Rectal smooth muscle tissue (tissue), 1 donor: ENCODE measurements at regions not wholly inside any gene's neighbourhood (a gene's known extent, or its start where the extent isn't known, plus 50 kb on each side); places are given as distances from the start of the nearest gene placed in this dataset.

Source experiments
- H3K27ac ChIP-seq: one replicate; pipeline ENCODE4 v1.7.0; 2013; ENCODE audit warnings: low read depth, low read length, inconsistent platforms
- H3K27me3 ChIP-seq: one replicate; pipeline ENCODE4 v1.7.0; 2013; ENCODE audit warnings: low read length; ENCODE audit not compliant: control insufficient read depth, insufficient read depth
- H3K36me3 ChIP-seq: one replicate; pipeline ENCODE4 v1.7.0; 2013; ENCODE audit warnings: low read length; ENCODE audit not compliant: control insufficient read depth, insufficient read depth
- H3K4me1 ChIP-seq: one replicate; pipeline ENCODE4 v1.7.0; 2013; ENCODE audit warnings: low read length; ENCODE audit not compliant: control insufficient read depth, insufficient read depth
- H3K4me3 ChIP-seq: one replicate; pipeline ENCODE4 v1.7.0; 2013; ENCODE audit warnings: low read length
- H3K9ac ChIP-seq: one replicate; pipeline ENCODE4 v1.7.0; 2013; ENCODE audit warnings: low read length

DNA sequence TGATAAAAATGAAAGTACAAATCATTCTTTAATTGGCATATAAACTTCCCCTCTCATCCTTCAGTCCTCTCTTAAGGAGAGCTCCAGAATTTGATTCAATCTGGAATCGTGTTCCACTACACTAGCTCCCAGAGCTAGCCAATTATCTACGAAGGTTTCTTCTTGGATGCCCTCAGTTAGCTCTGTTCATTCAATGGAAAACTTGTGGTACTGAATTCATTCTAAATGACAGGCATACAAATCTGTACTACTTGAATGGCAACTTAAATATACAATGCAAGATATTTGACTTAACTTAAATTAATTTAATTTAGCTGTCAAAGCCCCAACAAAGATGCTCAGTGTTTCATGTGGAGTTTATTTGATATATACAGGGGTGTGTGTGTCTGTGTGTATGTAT is 1474.2 kb upstream of the CELF4 start:
- Histone ChIP-seq H3K4me1 (no peaks in the 10 kb centered on the region), H3K27me3 (no peaks in the 10 kb centered on the region), H3K36me3 (no peaks in the 10 kb centered on the region), H3K4me3 (no peak overlapping the region), H3K9ac (no peak overlapping the region), H3K27ac (no peak overlapping the region)

DNA sequence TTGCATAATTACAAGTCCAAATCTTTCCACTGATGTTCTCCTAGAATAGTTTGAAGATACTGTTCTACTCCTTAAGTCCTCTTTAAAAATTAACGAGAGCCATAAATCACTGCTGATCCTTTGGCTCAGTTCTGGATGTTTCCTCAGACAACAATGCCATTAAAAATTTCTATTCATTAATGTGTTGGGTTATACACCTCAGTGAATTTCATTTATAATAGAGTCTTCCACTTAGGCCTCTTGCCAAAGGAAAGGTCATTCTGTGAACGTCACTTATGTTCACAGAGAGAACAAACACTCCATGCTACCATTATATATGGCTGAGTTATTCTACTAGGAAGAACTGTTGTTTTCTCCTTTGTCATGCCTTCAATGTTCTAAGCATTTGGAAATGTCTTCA is 1472.3 kb upstream of the CELF4 start:
- no peak overlapping the region for H3K9ac ChIP-seq
- H3K4me3 ChIP-seq = no peak overlapping the region
- H3K36me3 ChIP-seq = no peaks in the 10 kb centered on the region
- no peaks in the 10 kb centered on the region for H3K27me3 ChIP-seq
- no peak overlapping the region for H3K27ac ChIP-seq
- no peaks in the 10 kb centered on the region for H3K4me1 ChIP-seq

DNA sequence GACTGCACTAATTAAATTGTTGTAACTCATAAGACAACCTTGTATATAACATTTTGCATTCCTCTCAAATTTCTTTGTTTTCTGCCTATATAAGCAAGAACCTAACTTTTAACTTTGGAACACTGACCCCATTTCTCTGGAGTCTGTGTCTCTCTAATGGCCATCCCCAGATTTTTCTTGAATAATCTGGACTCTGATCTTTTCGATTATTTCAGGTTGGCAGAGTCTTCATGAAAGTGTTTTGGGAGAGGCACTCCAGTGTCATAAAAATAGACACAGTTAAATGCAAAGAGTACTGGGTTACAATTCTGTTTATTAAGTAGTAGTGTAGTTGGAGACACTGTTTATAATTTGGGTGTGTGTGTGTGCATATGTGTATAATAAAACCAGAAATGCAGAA is 1467.7 kb upstream of the CELF4 start:
- Histone ChIP-seq H3K4me1 (no peaks in the 10 kb centered on the region), H3K27ac (no peak overlapping the region), H3K36me3 (no peaks in the 10 kb centered on the region), H3K4me3 (no peak overlapping the region), H3K27me3 (no peaks in the 10 kb centered on the region), H3K9ac (no peak overlapping the region)

DNA sequence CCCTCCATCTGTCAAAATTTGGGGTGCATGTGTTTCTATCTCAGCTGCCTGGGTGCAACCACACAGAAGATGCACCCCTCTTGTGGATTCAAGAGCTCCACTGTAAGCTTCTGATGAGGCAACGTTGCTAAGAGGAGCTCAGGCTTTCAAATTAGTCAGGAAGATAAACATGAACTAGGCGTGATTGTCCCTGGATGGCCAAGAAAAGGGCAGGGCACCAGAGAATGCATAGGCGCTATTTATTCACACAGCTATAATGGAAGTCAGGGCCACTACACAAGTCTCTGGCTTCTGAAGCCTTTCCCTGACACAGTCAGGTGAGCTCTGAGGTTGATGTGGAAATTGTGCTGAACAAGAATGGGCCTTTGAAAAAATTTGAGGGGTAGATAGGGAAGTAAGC is 1466.0 kb upstream of the CELF4 start:
- no peaks in the 10 kb centered on the region for H3K4me1 ChIP-seq
- H3K4me3 ChIP-seq = no peak overlapping the region
- H3K9ac ChIP-seq = no peak overlapping the region
- no peak overlapping the region for H3K27ac ChIP-seq
- H3K27me3 ChIP-seq = no peaks in the 10 kb centered on the region
- no peaks in the 10 kb centered on the region for H3K36me3 ChIP-seq

DNA sequence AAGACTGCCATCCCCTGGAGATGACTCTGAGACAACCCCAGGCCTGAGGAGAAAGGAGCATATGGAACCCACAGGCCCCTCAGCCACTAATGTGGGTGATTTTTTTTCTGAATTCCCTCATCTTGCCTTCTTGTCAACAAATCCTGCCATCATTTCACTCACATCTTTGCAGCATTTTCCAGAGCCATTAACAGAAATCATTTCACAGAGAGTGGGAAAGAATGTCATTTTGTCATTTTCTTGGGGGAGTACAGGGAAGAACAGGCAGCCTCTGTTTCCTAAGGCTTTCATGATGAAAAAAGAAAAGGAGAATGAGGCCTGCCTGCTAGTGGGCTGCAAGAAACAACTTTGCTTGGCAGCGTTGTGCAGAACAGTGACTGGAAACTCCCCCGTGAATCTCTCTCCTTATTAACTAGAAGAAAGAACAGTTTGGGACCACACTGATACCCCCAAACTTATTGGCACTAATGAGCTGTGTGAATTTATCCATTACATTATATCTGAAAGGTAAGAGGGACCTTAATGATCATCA is 1464.6 kb upstream of the CELF4 start:
- Histone ChIP-seq H3K27ac (no peak overlapping the region), H3K4me1 (no peaks in the 10 kb centered on the region), H3K36me3 (no peaks in the 10 kb centered on the region), H3K4me3 (no peak overlapping the region), H3K9ac (no peak overlapping the region), H3K27me3 (no peaks in the 10 kb centered on the region)

DNA sequence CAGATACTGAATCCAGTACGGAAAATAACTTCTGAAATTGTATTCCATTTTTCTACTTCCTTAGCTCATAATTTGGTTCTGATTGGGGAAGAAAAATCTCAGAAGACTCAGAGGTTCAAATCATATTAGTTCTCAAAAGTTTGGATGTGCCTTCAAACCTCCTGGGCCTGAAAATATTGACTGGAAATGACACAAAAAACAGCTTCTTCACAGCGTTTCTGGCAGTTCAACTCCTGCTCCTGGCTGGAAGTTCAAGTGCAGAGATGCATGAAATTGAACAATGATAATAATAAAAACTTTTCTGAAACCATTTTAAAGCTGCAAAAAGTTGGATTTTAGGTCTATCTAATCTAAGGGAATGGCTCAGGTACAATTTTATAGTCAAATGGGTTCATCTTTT is 1459.9 kb upstream of the CELF4 start:
- Histone ChIP-seq H3K9ac (no peak overlapping the region), H3K4me3 (no peak overlapping the region), H3K36me3 (no peaks in the 10 kb centered on the region), H3K27me3 (no peaks in the 10 kb centered on the region), H3K4me1 (no peaks in the 10 kb centered on the region), H3K27ac (no peak overlapping the region)

DNA sequence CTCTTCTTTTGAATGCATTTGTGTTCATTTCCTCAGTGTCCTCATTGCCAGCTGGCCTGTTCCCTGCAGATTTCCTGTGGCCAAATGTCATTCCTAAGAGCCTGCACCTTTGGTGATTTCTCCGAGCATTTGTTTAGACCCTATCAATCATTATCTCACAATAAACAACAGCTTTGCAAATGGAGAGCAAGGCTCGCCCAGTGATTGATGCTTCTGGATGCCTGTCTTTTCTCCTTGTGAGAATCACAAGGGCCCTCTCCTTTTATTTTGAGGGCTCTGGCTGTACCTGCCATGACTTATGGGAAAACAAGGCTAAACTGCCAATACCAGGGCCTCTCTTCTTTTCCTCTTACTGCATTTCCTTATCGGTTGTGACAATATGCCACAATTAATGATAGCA is 1454.4 kb upstream of the CELF4 start:
- no peaks in the 10 kb centered on the region for H3K4me1 ChIP-seq
- H3K36me3 ChIP-seq = no peaks in the 10 kb centered on the region
- H3K27me3 ChIP-seq = no peaks in the 10 kb centered on the region
- no peak overlapping the region for H3K27ac ChIP-seq
- H3K4me3 ChIP-seq = no peak overlapping the region
- no peak overlapping the region for H3K9ac ChIP-seq

DNA sequence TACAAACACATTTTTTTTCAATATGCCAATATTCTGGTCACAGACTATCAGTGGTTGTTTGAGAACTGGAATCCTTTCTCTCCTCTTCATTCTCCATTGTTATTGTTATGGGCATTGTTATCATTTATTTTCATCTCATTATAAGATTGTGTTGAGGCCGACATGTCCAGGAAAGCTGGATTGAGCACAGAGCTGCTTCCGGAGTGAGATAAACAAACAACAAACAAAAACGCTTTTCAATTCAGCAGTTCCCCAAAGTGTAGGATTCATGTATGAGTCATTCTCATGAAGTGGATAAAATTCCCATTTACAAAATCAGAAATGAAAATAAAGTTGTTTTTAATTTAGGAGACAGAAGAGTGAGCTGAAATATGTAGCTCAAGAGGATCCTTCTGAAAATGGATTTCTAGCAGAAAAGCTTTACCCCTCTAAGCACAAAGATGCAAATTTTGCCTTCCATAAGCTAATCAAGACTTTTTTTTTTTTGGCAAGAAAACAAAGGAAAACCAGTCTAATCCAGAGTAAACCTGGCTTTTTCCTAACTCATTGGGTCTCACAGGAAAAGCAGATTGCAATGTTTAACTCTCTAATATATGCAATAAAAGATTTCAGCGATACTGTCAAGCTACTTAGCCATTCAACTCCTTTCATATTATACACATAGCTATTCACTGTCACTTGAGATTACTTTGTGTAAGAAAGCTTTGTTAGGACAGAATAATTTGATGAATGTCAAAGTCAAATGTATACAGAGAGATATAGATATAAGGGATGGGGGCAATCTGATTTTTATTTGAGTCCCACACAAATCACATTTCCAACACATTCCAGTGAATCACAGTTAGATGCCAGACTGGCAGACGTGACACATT is 1441.7 kb upstream of the CELF4 start:
- Histone ChIP-seq H3K4me3 (no peak overlapping the region), H3K9ac (no peak overlapping the region), H3K27me3 (no peaks in the 10 kb centered on the region), H3K36me3 (no peaks in the 10 kb centered on the region), H3K4me1 (no peaks in the 10 kb centered on the region), H3K27ac (no peak overlapping the region)

DNA sequence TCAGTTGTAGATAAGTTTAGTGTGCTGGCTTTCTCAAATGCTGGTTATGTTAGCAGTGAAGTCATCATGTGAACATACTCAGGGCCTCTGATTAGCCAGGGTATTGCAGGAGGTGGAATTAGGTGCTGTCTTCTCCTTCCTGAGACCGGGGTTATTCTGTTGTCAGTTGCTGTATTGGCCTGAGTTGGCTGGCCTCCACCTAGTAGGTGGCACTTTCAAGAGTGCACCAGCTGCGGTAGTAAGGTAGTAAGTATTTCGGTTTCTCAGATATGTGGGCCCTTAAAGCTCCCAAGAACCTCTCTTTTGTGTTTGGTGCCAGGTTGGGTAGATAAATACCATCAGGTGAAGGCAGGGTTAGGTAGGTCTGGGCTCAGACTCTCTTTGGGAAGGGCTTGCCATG is 1430.5 kb upstream of the CELF4 start:
- H3K4me3 ChIP-seq = no peak overlapping the region
- no peaks in the 10 kb centered on the region for H3K4me1 ChIP-seq
- no peaks in the 10 kb centered on the region for H3K36me3 ChIP-seq
- no peaks in the 10 kb centered on the region for H3K27me3 ChIP-seq
- H3K9ac ChIP-seq = no peak overlapping the region
- no peak overlapping the region for H3K27ac ChIP-seq

DNA sequence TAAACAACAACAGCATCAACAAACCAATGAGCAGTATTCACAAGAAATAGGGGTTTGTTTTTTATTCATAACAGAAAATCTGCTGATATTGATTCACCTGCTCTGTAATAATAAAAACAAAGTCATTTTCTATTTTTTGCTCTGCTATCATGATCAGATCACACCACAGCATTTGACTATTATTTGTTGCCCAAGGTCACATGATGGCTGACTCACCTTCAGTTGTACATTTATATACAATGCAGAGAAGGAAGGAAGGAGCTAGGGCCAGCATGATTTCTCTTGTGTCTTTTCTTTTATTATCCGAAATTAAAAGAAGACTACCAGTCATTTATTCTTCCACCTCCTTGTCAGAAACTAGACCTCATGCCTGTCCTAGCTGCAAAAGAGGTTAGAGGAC is 1427.7 kb upstream of the CELF4 start:
- H3K4me1 ChIP-seq = no peaks in the 10 kb centered on the region
- no peaks in the 10 kb centered on the region for H3K27me3 ChIP-seq
- H3K36me3 ChIP-seq = no peaks in the 10 kb centered on the region
- H3K9ac ChIP-seq = no peak overlapping the region
- no peak overlapping the region for H3K4me3 ChIP-seq
- no peak overlapping the region for H3K27ac ChIP-seq

DNA sequence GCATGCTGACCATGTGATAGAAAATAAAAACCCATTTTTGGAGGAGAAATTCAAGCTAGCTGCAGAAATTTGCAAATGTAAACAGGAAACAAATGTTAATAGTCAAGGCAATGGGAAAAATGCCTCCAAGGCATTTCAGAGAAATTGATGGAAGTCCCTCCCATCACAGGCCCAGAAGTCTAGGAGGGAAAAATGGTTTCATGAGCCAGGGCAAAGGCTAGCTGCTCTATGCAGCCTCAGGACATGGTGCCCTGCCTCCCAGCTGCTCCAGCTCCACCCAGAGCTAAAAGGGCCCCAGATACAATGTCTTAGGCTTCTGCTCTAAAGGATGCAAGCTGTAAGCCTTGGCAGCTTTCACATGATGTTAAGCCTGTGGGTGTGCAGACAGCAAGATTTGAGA is 1419.4 kb upstream of the CELF4 start:
- no peak overlapping the region for H3K27ac ChIP-seq

DNA sequence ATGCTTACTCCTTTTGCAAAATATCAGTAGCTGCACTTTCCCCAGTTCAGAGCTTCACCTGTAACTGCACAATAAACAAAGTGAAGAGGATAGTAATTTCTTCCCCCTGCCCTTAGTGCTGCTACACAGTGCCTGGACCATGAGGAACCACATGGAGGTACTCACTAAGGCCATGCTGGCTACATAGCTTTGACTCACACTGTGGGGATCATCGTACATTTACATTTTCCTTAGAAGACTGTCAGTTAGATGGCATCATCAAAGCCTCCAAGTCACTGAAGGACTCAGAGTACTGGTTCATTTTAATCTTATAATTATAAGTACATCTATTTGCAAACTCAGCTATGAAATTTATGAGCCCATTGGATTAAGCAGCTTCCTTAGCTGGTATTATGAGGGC is 1416.5 kb upstream of the CELF4 start:
- no peak overlapping the region for H3K4me3 ChIP-seq
- no peaks in the 10 kb centered on the region for H3K27me3 ChIP-seq
- H3K4me1 ChIP-seq = no peaks in the 10 kb centered on the region
- H3K36me3 ChIP-seq = no peaks in the 10 kb centered on the region
- no peak overlapping the region for H3K27ac ChIP-seq
- no peak overlapping the region for H3K9ac ChIP-seq

More for the DNA sequence above, 1419.4 kb upstream of the CELF4 start:
- no peaks in the 10 kb centered on the region for H3K36me3 ChIP-seq
- H3K27me3 ChIP-seq = no peaks in the 10 kb centered on the region
- H3K4me1 ChIP-seq = no peaks in the 10 kb centered on the region
- no peak overlapping the region for H3K4me3 ChIP-seq
- H3K9ac ChIP-seq = no peak overlapping the region

DNA sequence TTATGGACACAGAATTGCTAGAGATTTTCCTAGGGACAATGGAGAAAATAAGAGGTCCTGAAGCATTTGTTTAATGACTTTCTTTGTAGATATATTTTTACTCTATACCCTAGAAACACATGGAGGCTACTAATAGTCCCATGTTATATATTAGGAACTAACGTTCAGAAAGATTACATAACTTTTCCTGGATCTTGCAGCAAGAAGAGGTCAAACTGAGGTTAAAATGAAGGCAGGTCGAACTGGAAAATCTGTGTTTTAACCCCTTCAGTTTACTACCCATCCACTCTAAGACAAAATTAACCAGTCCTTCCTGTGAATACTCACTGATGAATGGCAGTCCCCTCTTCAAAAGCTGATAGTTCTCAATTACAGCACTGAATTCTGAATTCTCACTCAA is 1415.8 kb upstream of the CELF4 start:
- Histone ChIP-seq H3K4me1 (no peaks in the 10 kb centered on the region), H3K4me3 (no peak overlapping the region), H3K9ac (no peak overlapping the region), H3K36me3 (no peaks in the 10 kb centered on the region), H3K27ac (no peak overlapping the region), H3K27me3 (no peaks in the 10 kb centered on the region)
